Immature natural killer cell (primary cell): ENCODE measurements at regions not wholly inside any gene's neighbourhood (a gene's known extent, or its start where the extent isn't known, plus 50 kb on each side); places are given as distances from the start of the nearest gene placed in this dataset.
"Not testable (repeated sequence)": the region's sequence is repeated elsewhere in the genome, so short reads cannot be mapped to it uniquely, and the experiment has no call there.

ENCODE experiments used
- DNase-seq, 3 donors: peaks; one replicate each; pipeline ENCODE4 v3.0.0; 2022; ENCODE audit warnings: mixed read lengths in 1 of 3
- H3K27ac Mint-ChIP-seq, 6 donors: one replicate each; pipeline ENCODE4 v1.8.0; 2020; ENCODE audit warnings: mixed read lengths in 6 of 6, mild to moderate bottlenecking in 5 of 6, inconsistent platforms in 4 of 6, moderate library complexity in 3 of 6
- H3K27me3 Mint-ChIP-seq, 3 donors: one replicate each; pipeline ENCODE4 v1.8.0; 2020 to 2021; ENCODE audit warnings: low read depth in 3 of 3, mild to moderate bottlenecking in 3 of 3, mixed read lengths in 3 of 3, moderate library complexity in 3 of 3, inconsistent platforms in 1 of 3
- H3K36me3 Mint-ChIP-seq, 3 donors: one replicate each; pipeline ENCODE4 v1.8.0; 2020; ENCODE audit warnings: mixed read lengths in 3 of 3, inconsistent platforms in 2 of 3, mild to moderate bottlenecking in 2 of 3
- H3K4me1 Mint-ChIP-seq, 2 donors: one replicate each; pipeline ENCODE4 v1.8.0; 2020; ENCODE audit warnings: inconsistent platforms in 2 of 2, mild to moderate bottlenecking in 2 of 2, mixed read lengths in 2 of 2, moderate library complexity in 1 of 2
- H3K4me3 Mint-ChIP-seq, 5 donors: one replicate each; pipeline ENCODE4 v1.8.0; 2020; ENCODE audit warnings: mild to moderate bottlenecking in 5 of 5, mixed read lengths in 5 of 5, inconsistent platforms in 3 of 5, moderate library complexity in 3 of 5
- H3K9me3 Mint-ChIP-seq, 6 donors: one replicate each; pipeline ENCODE4 v1.8.0; 2020; ENCODE audit warnings: mild to moderate bottlenecking in 6 of 6, mixed read lengths in 6 of 6, inconsistent platforms in 4 of 6, moderate library complexity in 3 of 6

DNA sequence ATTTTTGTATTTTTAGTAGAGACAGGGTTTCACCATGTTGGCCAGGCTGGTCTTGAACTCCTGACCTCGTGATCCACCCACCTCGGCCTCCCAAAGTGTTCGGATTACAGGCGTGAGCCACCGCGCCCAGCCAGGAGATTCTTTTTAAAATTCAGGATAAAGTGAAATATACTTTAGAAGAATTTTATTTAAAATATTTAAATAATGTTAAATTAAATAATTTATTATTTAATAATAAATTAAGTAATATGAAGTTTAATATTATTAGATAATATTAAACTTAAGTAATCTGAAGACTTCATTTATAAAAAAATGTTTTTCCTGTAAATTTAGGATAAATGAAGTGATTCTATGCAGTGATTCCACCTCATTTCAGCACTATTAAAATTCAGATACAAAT lies 175.2 kb upstream of the NANOGP8 start:
- H3K27ac Mint-ChIP-seq, H3K4me1 Mint-ChIP-seq, H3K27me3 Mint-ChIP-seq, H3K4me3 Mint-ChIP-seq, H3K36me3 Mint-ChIP-seq, DNase-seq, H3K9me3 Mint-ChIP-seq: not testable (repeated sequence)

DNA sequence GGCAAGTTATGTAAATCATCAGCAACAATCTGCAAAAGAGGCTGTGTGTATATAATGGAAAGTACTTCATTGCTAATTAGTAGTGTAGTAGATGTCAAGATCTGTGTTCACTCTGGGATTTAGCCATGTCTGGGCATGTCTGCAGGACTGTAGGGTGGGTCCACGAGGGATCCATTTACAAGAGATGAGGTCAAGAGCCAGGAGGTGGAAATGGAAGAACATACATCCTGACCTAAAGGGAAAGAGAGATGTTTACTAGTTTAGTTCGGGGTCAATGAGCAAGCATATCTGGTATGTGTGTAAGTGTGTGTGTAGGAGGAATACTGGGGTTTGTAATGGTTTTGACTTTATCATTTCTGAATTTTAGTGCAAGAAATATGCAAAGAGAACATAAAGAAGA lies 171.5 kb upstream of the NANOGP8 start:
- Mint-ChIP-seq H3K36me3 (no peaks in the 10 kb centered on the region), H3K4me1 (no peaks in the 10 kb centered on the region)

DNA sequence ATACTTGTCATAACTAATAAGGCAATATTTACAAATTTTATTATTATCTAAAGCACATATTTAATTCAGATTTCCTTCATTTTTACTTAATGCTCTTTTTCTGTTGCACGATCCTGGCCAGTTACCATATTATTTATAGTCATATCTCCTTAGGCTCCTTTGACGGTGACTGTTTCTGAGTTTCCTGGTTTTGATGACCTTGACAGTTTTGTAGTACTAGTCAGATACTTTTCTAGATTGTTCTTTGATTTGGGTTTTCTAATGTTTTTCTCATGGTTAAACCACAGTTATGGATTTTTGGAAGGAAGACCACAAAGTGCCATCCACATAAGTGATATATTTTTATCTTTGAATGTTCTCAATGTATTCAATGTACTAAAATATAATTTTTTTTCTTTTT lies 171.0 kb upstream of the NANOGP8 start:
- Mint-ChIP-seq H3K9me3 (peaks cover 0 to 16% (median 3%) of the 10 kb centered on the region in 6 donors), H3K27ac (no peak overlapping the region), H3K4me1 (no peaks in the 10 kb centered on the region), H3K27me3 (peaks cover 0 to 2% (median 0%) of the 10 kb centered on the region in 3 donors), H3K4me3 (no peak overlapping the region), H3K36me3 (no peaks in the 10 kb centered on the region)
- no peak for DNase-seq

More for the DNA sequence above, 171.5 kb upstream of the NANOGP8 start:
- Mint-ChIP-seq H3K9me3 (peaks cover 0 to 17% (median under 1%) of the 10 kb centered on the region in 6 donors), H3K27me3 (peaks cover 0 to 2% (median 0%) of the 10 kb centered on the region in 3 donors), H3K27ac (no peak overlapping the region), H3K4me3 (no peak overlapping the region)
- DNase-seq = no peak

DNA sequence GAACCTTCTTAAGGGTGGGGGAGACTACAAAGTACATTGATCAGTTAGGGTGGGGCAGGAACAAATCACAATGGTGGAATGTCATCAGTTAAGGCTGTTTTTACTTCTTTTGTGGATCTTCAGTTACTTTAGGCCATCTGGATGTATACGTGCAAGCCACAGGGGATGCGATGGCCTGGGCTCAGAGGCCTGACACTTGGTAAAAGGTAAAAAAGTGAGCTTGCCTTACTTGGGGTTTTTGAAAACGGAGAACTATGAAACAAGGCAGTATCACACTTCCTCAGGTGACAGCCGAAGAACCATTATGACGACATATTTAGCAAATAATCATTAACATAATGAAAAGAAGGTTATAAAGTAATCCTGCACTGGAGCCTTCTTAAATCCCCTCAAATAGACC lies 169.8 kb upstream of the NANOGP8 start:
- not testable (repeated sequence) for DNase-seq, H3K27me3 Mint-ChIP-seq, H3K27ac Mint-ChIP-seq, H3K36me3 Mint-ChIP-seq, H3K4me1 Mint-ChIP-seq, H3K4me3 Mint-ChIP-seq
- H3K9me3 Mint-ChIP-seq = peaks cover 0 to 10% (median 3%) of the 10 kb centered on the region in 6 donors

DNA sequence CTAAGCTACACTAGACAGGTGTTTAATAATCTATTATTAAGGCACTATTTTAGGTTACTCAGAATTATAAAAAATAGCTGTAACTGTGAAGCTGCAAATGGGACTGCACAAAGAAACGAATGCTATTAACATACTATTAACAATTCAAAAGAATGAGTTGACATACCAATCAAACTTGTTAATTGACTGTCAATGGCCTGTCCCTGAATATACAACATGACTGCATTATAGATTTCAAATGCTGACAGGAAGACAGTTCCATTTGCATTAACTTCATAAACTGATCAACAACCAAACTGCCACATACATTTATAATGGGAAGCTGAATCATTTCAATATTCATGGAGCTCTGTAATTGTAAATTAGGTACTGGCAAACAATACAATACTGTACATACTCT lies 169.0 kb upstream of the NANOGP8 start:
- Mint-ChIP-seq H3K27ac (no peak overlapping the region), H3K4me1 (no peaks in the 10 kb centered on the region), H3K9me3 (peaks cover 0 to 14% (median 3%) of the 10 kb centered on the region in 6 donors), H3K36me3 (no peaks in the 10 kb centered on the region), H3K4me3 (no peak overlapping the region), H3K27me3 (peaks cover 0 to 2% (median 0%) of the 10 kb centered on the region in 3 donors)
- no peak for DNase-seq

DNA sequence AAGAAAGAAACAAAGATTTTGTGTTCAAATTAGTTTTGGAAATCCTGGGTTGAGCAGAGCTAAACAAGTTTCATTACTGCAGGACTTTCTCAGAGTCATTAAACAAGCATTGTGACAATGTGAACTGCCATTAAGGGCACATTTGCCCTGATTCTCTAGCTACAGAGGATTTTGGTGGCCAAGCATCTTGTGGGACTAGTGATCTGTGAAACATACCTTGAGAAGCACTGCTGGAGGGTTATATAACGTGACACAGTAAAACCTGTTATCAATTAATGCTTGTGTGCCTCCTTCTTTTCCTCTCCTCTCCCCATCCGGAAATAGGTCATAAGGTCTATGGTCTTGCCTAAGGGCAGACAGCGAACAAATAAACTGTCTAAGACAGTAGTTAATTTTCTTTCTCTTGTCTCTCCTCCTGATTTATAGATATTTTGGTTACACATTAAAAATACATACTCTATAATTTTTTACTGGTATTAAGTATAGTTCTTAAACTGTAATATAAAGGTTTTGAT lies 167.3 kb upstream of the NANOGP8 start:
- peaks cover 0 to 2% (median 2%) of the 10 kb centered on the region in 3 donors for H3K27me3 Mint-ChIP-seq
- peaks cover 0 to 14% (median 5%) of the 10 kb centered on the region in 6 donors for H3K9me3 Mint-ChIP-seq
- DNase-seq = no peak
- H3K4me3 Mint-ChIP-seq = no peak overlapping the region
- H3K36me3 Mint-ChIP-seq = no peaks in the 10 kb centered on the region
- no peak overlapping the region for H3K27ac Mint-ChIP-seq
- H3K4me1 Mint-ChIP-seq = no peaks in the 10 kb centered on the region

DNA sequence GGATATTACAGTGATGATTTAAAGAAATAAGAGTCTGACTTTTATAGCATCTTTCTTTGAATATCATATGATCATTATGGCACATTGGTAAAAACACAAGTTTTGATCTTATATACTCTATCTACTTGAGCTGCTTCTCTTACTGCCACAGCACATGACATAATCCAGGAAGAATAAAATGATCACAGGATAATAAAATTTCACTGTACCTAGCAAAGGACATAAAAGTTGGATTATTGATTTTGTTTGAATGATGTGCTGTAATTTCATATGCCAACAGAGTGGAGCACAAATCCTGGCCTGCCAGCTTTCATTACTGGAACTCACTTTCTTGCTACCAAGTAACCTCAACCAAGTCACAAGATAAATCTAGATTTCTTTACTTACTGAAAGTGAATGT lies 162.1 kb upstream of the NANOGP8 start:
- no peak overlapping the region for H3K4me3 Mint-ChIP-seq
- H3K27ac Mint-ChIP-seq = no peak overlapping the region
- no peak for DNase-seq
- H3K27me3 Mint-ChIP-seq = peaks cover 0 to 4% (median 0%) of the 10 kb centered on the region in 3 donors
- H3K4me1 Mint-ChIP-seq = no peaks in the 10 kb centered on the region
- H3K36me3 Mint-ChIP-seq = peaks cover 0 to 4% (median 0%) of the 10 kb centered on the region in 3 donors
- H3K9me3 Mint-ChIP-seq = peaks cover 2 to 21% (median 6%) of the 10 kb centered on the region in 6 donors

DNA sequence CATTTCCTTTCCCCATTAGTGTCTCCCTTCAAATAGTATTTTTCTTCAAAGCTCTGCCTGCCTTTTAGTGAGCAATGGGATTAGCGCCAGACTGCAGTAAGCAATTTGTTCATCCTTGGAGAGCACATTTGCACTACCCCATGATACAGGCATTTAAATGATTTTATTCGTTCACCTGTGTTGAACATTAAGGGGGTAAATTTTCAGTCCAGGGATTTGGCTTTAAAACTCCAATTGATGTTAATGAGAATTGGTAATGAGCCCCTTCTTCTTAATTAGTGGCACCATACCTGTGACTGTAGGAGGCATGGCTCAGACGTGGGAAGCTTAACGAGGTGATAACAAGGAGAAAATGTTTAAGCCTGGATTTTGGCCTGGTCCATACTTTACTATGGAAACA lies 161.4 kb upstream of the NANOGP8 start:
- DNase-seq = no peak
- H3K36me3 Mint-ChIP-seq = peaks cover 0 to 4% (median 0%) of the 10 kb centered on the region in 3 donors
- no peak overlapping the region for H3K27ac Mint-ChIP-seq
- peaks cover 2 to 19% (median 5%) of the 10 kb centered on the region in 6 donors for H3K9me3 Mint-ChIP-seq
- peaks cover 0 to 4% (median 0%) of the 10 kb centered on the region in 3 donors for H3K27me3 Mint-ChIP-seq
- no peaks in the 10 kb centered on the region for H3K4me1 Mint-ChIP-seq
- no peak overlapping the region for H3K4me3 Mint-ChIP-seq

DNA sequence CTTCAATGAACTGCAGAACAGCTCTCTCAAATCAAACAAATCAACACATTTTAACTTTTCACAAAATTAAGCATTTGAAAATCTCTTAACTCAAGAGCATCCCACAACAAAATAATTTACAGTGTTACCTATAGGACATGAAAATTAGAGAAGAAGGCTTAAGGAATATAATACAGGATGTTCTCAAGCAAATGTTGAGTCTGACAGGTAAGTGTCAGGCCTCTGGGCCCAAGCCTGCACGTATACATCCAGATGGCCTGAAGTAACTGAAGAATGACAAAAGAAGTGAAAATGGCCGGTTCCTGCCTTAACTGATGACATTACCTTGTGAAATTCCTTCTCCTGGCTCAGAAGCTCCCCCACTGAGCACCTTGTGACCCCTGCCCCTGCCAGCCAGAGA lies 160.6 kb upstream of the NANOGP8 start:
- not testable (repeated sequence) for H3K4me1 Mint-ChIP-seq

DNA sequence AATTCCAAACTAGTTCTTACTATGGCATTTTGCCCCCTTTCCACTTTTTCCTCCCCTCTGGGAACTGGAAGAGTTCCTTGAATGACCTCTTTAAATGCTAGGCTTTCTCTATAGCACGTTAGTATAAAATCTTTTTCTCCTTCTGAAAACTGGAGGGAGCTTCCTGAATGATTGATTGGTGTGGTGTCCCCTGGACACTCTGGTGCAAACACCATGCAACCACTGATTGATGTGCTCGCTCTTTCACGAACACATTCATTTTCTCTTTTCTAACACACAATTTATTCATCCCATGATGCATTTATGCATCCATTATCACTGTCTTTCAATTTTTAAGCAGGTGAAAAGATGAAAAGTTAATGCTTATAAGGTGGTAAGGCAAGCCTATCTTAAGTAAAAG lies 159.1 kb upstream of the NANOGP8 start:
- Mint-ChIP-seq H3K27me3 (peaks cover 0 to 4% (median 0%) of the 10 kb centered on the region in 3 donors), H3K27ac (no peak overlapping the region)

More for the DNA sequence above, 160.6 kb upstream of the NANOGP8 start:
- not testable (repeated sequence) for H3K4me3 Mint-ChIP-seq, DNase-seq, H3K27me3 Mint-ChIP-seq, H3K27ac Mint-ChIP-seq, H3K36me3 Mint-ChIP-seq
- H3K9me3 Mint-ChIP-seq = peaks cover 0 to 19% (median 5%) of the 10 kb centered on the region in 6 donors

DNA sequence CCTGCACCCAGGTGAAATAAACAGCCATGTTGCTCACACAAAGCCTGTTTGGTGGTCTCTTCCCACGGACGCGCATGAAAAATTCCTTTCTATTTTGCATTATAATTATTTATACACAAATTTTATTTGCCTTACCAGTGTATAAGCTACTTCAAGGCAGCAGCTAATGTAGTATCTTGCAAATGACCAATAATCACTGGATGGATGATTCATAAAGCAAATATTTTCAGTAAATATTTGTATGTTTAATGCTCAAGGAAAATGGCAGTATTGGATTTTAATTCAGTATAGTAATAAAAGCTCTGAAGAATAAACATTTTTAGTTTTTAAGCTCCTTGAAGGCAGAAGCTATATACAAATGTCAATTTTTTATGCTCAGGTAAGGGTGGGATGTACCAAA lies 158.7 kb upstream of the NANOGP8 start:
- H3K4me3 Mint-ChIP-seq = no peak overlapping the region

More for the DNA sequence above, 159.1 kb upstream of the NANOGP8 start:
- H3K4me1 Mint-ChIP-seq = no peaks in the 10 kb centered on the region
- no peak for DNase-seq
- H3K36me3 Mint-ChIP-seq = peaks cover 0 to 4% (median 0%) of the 10 kb centered on the region in 3 donors
- H3K9me3 Mint-ChIP-seq = peaks cover 0 to 16% (median 5%) of the 10 kb centered on the region in 6 donors
- H3K4me3 Mint-ChIP-seq = no peak overlapping the region

DNA sequence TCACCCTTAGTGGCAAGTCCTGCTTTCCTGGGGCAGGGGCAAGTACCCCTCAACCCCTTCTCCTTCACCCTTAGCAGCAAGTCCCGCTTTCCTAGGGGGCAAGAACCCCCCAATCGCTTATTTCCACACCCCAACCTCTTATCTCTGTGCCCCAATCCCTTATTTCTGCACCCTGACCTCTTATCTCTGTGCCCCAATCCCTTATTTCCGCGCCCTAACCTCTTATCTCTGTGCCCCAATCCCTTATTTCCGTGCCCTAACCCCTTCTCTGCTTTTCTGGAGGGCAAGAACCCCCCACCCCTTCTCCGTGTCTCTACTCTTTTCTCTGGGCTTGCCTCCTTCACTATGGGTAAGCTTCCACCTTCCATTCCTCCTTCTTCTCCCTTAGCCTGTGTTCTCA lies 154.6 kb upstream of the NANOGP8 start:
- H3K27me3 Mint-ChIP-seq, H3K4me3 Mint-ChIP-seq, DNase-seq, H3K4me1 Mint-ChIP-seq, H3K36me3 Mint-ChIP-seq, H3K27ac Mint-ChIP-seq: not testable (repeated sequence)
- H3K9me3 Mint-ChIP-seq = peaks cover 3 to 33% (median 10%) of the 10 kb centered on the region in 6 donors

More for the DNA sequence above, 158.7 kb upstream of the NANOGP8 start:
- H3K27ac Mint-ChIP-seq = no peak overlapping the region
- DNase-seq = no peak
- peaks cover 0 to 4% (median 0%) of the 10 kb centered on the region in 3 donors for H3K27me3 Mint-ChIP-seq
- peaks cover 0 to 4% (median 0%) of the 10 kb centered on the region in 3 donors for H3K36me3 Mint-ChIP-seq
- H3K9me3 Mint-ChIP-seq = peaks cover 2 to 18% (median 5%) of the 10 kb centered on the region in 6 donors
- no peaks in the 10 kb centered on the region for H3K4me1 Mint-ChIP-seq

DNA sequence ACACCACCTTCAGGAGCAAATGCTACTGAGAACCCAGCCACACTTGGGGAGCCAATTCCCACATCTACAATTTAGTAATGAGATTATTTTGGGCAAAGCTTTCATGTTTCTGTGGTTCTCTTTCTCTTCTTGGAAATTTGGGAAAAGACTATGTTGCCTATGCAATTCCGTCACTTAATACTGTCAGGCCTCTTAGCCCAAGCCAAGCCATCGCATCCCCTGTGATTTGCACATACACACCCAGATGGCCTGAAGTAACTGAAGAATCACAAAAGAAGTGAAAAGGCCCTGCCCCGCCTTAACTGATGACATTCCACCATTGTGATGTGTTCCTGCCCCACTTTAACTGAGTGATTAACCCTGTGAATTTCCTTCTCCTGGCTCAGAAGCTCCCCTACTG lies 153.4 kb upstream of the NANOGP8 start:
- H3K27me3 Mint-ChIP-seq, H3K27ac Mint-ChIP-seq, H3K36me3 Mint-ChIP-seq, DNase-seq, H3K4me3 Mint-ChIP-seq, H3K4me1 Mint-ChIP-seq: not testable (repeated sequence)
- H3K9me3 Mint-ChIP-seq = peaks cover 2 to 28% (median 11%) of the 10 kb centered on the region in 6 donors

DNA sequence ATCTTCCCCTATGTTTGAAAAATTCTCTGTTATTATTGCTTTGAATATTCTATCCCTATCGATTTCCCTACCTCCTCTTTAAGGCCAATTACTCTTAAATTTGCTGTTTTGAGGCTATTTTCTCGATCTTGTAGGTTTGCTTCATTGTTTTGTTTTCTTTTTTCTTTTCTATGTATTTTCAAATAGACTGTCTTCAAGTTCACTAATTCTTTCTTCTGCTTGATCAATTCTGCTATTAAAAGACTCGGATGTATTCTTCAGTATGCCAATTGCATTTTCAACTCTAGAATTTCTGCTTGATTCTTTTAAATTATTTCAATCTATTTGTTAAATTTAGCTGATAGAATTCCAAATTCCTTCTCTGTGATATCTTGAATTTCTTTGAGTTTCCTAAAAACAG lies 144.0 kb upstream of the NANOGP8 start:
- no peak overlapping the region for H3K4me3 Mint-ChIP-seq
- H3K27me3 Mint-ChIP-seq = peaks cover 0 to 3% (median 0%) of the 10 kb centered on the region in 3 donors
- DNase-seq = no peak
- H3K27ac Mint-ChIP-seq = no peak overlapping the region
- H3K9me3 Mint-ChIP-seq = peaks cover 14 to 49% (median 21%) of the 10 kb centered on the region in 6 donors
- H3K4me1 Mint-ChIP-seq = no peaks in the 10 kb centered on the region
- H3K36me3 Mint-ChIP-seq = peaks cover 0 to 4% (median 0%) of the 10 kb centered on the region in 3 donors

DNA sequence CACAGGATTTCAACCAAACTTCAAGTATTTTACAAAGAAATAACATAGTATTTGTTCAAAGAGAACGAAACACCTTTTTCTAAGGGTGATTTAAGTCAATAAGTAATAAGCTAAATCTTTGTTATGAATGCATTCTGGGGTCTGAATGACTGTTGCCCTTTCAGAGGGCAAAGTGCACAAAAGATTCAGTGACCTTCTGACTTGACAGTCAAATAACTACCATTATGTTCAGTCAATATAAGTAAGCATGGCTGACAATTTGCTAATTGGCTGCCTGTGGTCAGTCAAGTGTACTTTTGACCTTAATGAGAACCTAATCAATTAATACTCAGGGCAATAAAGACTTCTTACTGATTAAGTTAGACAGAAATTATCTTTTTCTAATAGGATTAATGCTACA lies 133.1 kb upstream of the NANOGP8 start:
- Mint-ChIP-seq H3K9me3 (peaks cover 0 to 20% (median 3%) of the 10 kb centered on the region in 6 donors), H3K36me3 (peaks cover 0 to 5% (median 0%) of the 10 kb centered on the region in 3 donors), H3K27me3 (no peaks in the 10 kb centered on the region), H3K4me3 (no peak overlapping the region), H3K4me1 (no peaks in the 10 kb centered on the region), H3K27ac (no peak overlapping the region)
- no peak for DNase-seq
